ENCODE measurements at regions not wholly inside any gene's neighbourhood (a gene's known extent, or its start where the extent isn't known, plus 50 kb on each side); places are given as distances from the start of the nearest gene placed in this dataset.

- H3K4me3 ChIP-seq (replicated peaks in 1 of 2; ENCODE audit: low read depth in 1 of 2, low read length in 2 of 2), result no peak overlapping the region
- H3K9me2 ChIP-seq (ENCODE audit: insufficient read depth), result no peaks in the 10 kb centered on the region
- BruUV-seq (replicated peaks), result no TSS peak
- no peak overlapping the region for H3K9ac ChIP-seq (ENCODE audit: low read length)
- H3K79me2 ChIP-seq (ENCODE audit: insufficient read depth, low read length), result no peaks in the 10 kb centered on the region
- POLR2A ChIA-PET, result no interaction called here
- DNase-seq (ENCODE audit: low read depth, low spot score) (no peak), ATAC-seq (no peak)
- H3K36me3 ChIP-seq (ENCODE audit: control insufficient read depth in 1 of 2, insufficient read depth in 2 of 2, low read length in 2 of 2), result no peaks in the 10 kb centered on the region
- intact Hi-C loops (cut with micrococcal nuclease), result no loop called here
- no peaks in the 10 kb centered on the region for H3K4me1 ChIP-seq (ENCODE audit: control insufficient read depth in 1 of 2, insufficient read depth in 2 of 2, low read length in 2 of 2)
- RAD21 ChIA-PET (ENCODE audit: low non-redundant PET in 1 of 2, low total read pairs in 2 of 2, uncharacterized antibody in 2 of 2, unreplicated experiment in 2 of 2), result no interaction called here
- no peak overlapping the region for H2AFZ ChIP-seq (ENCODE audit: low read depth, low read length, poor library complexity, severe bottlenecking)
- TF ChIP-seq CBX3 (IDR thresholded peaks at IDR 0.05; ENCODE audit: low read depth), result no peak
- no peak for TF ChIP-seq SP1 (IDR thresholded peaks at IDR 0.05; ENCODE audit: low read depth)
- no peak for TF ChIP-seq EZH2phosphoT487 (IDR thresholded peaks at IDR 0.05; ENCODE audit: borderline replicate concordance)
- no peak for TF ChIP-seq RAD21 (IDR thresholded peaks at IDR 0.05; ENCODE audit: low read depth)
- TF ChIP-seq EZH2 (IDR thresholded peaks at IDR 0.05), result no peak
- no peak for TF ChIP-seq REST (IDR thresholded peaks at IDR 0.05; ENCODE audit: low read depth)
- no peak for TF ChIP-seq SRF (IDR thresholded peaks at IDR 0.05; ENCODE audit: low read depth)
- TF ChIP-seq CTCF (IDR thresholded peaks at IDR 0.05 in 2 of 3, conservative IDR thresholded peaks at IDR 0.05 in 1 of 3; ENCODE audit: borderline replicate concordance in 1 of 3, insufficient read depth in 1 of 3, low read depth in 2 of 3, low read length in 2 of 3), result no peak
- no peak for TF ChIP-seq SIN3A (IDR thresholded peaks at IDR 0.05; ENCODE audit: low read depth)
- no peak for TF ChIP-seq TCF7L2 (IDR thresholded peaks at IDR 0.05; ENCODE audit: borderline replicate concordance, extremely low read depth, insufficient read depth, insufficient read length)
- TF ChIP-seq ELF1 (IDR thresholded peaks at IDR 0.05; ENCODE audit: borderline replicate concordance, low read depth), result no peak
- no peak for TF ChIP-seq POLR2AphosphoS5 (IDR thresholded peaks at IDR 0.05; ENCODE audit: low read depth, low read length)
- no peak for TF ChIP-seq CEBPB (IDR thresholded peaks at IDR 0.05; ENCODE audit: low read depth)
- TF ChIP-seq ZNF274 (IDR thresholded peaks at IDR 0.05; ENCODE audit: low read depth, low read length), result no peak
- no peak for TF ChIP-seq ATF3 (IDR thresholded peaks at IDR 0.05)
- TF ChIP-seq ZBTB33 (IDR thresholded peaks at IDR 0.05; ENCODE audit: extremely low read depth, insufficient replicate concordance, low read length), result no peak
- no peak for TF ChIP-seq FOSL1 (IDR thresholded peaks at IDR 0.05; ENCODE audit: low read depth)
- TF ChIP-seq POLR2A (IDR thresholded peaks at IDR 0.05; ENCODE audit: borderline replicate concordance, extremely low read depth, insufficient read depth, insufficient read length), result no peak
- no peak for TF ChIP-seq MAX (IDR thresholded peaks at IDR 0.05)
- TF ChIP-seq EGR1 (IDR thresholded peaks at IDR 0.05; ENCODE audit: low read depth), result no peak
- no peak overlapping the region for H3K4me2 ChIP-seq (ENCODE audit: low read length)
- CTCF ChIA-PET, result no interaction called here
- no peak overlapping the region for H3K27ac ChIP-seq (ENCODE audit: low read depth, low read length)
- peaks cover 0 to 5% of the 10 kb centered on the region in 2 experiments; a peak in 1 of 4 replicates for H3K9me3 ChIP-seq (ENCODE audit: control insufficient read depth in 1 of 2, insufficient read depth in 1 of 2, low read depth in 1 of 2, low read length in 2 of 2)
- no peaks in the 10 kb centered on the region for H4K20me1 ChIP-seq (ENCODE audit: insufficient read depth)
- peaks cover 12% of the 10 kb centered on the region for H3K27me3 ChIP-seq (ENCODE audit: insufficient read depth, low read length)
Observed at GRCh38 chr20:58051367-58051766, 177.1 kb downstream of the ANKRD60 start.

All from HCT116 (cell line).